Breast epithelium (tissue), 4 donors: ENCODE measurements at regions not wholly inside any gene's neighbourhood (a gene's known extent, or its start where the extent isn't known, plus 50 kb on each side); places are given as distances from the start of the nearest gene placed in this dataset.
"Not testable (repeated sequence)": the region's sequence is repeated elsewhere in the genome, so short reads cannot be mapped to it uniquely, and the experiment has no call there.

ENCODE experiments used
- DNase-seq, 2 donors: peaks; one replicate each; pipeline ENCODE4 v3.0.0-alpha.2; 2019; ENCODE audit warnings: low spot score in 2 of 2
- H3K27ac ChIP-seq, 2 donors: fragments of 200-600 bp; sonication (generic) in 1 of 2; one replicate each; pipeline ENCODE4 v1.5.1; 2016 to 2019; ENCODE audit warnings: mild to moderate bottlenecking in 1 of 2
- H3K27me3 ChIP-seq, 2 donors: fragments of 200-600 bp; sonication (generic) in 1 of 2; one replicate each; pipeline versions ENCODE4 v1.5.1 to v1.6.0; 2017 to 2019; ENCODE audit warnings: control low read depth in 1 of 2, mild to moderate bottlenecking in 1 of 2
- H3K36me3 ChIP-seq: fragments of 200-600 bp; one replicate; pipeline ENCODE4 v1.5.1; 2019
- H3K4me1 ChIP-seq, 2 donors: fragments of 200-600 bp; sonication (generic); one replicate each; pipeline ENCODE4 v1.5.1; 2016 to 2019; ENCODE audit warnings: control low read depth in 1 of 2
- H3K4me3 ChIP-seq, 3 donors: fragments of 200-600 bp; sonication (generic); 1 replicate in 2 of 3; 2 replicates in 1 of 3; pipeline ENCODE4 v1.5.1; 2016 to 2019; ENCODE audit warnings: mild to moderate bottlenecking in 3 of 3, moderate library complexity in 2 of 3
- H3K9me3 ChIP-seq, 2 donors: fragments of 200-600 bp; sonication (generic) in 1 of 2; one replicate each; pipeline ENCODE4 v1.5.1; 2016 to 2019; ENCODE audit warnings: control low read depth in 1 of 2
- POLR2A ChIP-seq: fragments of 450-650 bp; IDR thresholded peaks from one replicate; pipeline ENCODE4 v1.6.1; 2016; ENCODE audit warnings: antibody characterized with exemption, mild to moderate bottlenecking, moderate library complexity
- POLR2AphosphoS5 ChIP-seq, 3 donors: sonication (generic); formaldehyde crosslinking; IDR thresholded peaks; one replicate each; pipeline ENCODE4 v1.6.1; 2017; ENCODE audit warnings: antibody characterized with exemption in 3 of 3
- intact Hi-C: fragments of 100-400 bp; cut with DNase I; formaldehyde crosslinking; loops from one replicate; pipeline ENCODE4 v1.15.1; 2023; ENCODE audit warnings: low total_unique reads
- TF ChIP-seq, protein P1 (sequence below), 3 donors: fragments of 450-650 bp; IDR thresholded peaks; one replicate each; pipeline ENCODE4 v1.5.1; 2016 to 2017; ENCODE audit warnings: antibody characterized with exemption in 3 of 3, mild to moderate bottlenecking in 3 of 3, moderate library complexity in 3 of 3

DNA sequence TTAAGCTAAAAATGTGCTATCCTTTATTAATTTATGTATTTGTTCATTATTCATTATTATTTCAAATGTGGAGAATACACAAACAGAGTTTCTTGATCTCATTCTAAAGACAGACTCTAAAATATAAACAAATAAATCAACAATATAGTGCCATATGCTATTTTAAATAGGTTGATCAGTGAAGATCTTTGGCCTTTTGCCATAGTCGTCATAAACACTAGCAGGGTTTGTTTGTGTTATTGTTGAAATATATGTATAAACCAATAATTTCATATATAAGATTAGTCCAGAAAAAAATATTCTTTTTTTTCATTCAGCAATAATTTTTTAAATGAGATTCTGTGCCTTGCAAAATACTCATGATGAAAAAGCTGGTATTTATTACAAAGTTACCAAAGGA, 62.1 kb upstream of the KYNU start:
- no peak for DNase-seq
- no peak overlapping the region for H3K4me3 ChIP-seq
- TF ChIP-seq, protein P1, sequence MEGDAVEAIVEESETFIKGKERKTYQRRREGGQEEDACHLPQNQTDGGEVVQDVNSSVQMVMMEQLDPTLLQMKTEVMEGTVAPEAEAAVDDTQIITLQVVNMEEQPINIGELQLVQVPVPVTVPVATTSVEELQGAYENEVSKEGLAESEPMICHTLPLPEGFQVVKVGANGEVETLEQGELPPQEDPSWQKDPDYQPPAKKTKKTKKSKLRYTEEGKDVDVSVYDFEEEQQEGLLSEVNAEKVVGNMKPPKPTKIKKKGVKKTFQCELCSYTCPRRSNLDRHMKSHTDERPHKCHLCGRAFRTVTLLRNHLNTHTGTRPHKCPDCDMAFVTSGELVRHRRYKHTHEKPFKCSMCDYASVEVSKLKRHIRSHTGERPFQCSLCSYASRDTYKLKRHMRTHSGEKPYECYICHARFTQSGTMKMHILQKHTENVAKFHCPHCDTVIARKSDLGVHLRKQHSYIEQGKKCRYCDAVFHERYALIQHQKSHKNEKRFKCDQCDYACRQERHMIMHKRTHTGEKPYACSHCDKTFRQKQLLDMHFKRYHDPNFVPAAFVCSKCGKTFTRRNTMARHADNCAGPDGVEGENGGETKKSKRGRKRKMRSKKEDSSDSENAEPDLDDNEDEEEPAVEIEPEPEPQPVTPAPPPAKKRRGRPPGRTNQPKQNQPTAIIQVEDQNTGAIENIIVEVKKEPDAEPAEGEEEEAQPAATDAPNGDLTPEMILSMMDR (IDR thresholded peaks at IDR 0.05) = no peak
- TF ChIP-seq POLR2A = no peak
- TF ChIP-seq POLR2AphosphoS5 (IDR thresholded peaks at IDR 0.05) = no peak
- intact Hi-C loops = loop anchor here (5.0 kb wide), 1 partner anchor 103 kb away; no protein-coding TSS in a partner anchor
- H3K9me3 ChIP-seq = no peaks in the 10 kb centered on the region
- no peak overlapping the region for H3K27ac ChIP-seq
- H3K4me1 ChIP-seq = no peaks in the 10 kb centered on the region
- H3K36me3 ChIP-seq = no peaks in the 10 kb centered on the region
- H3K27me3 ChIP-seq = no peaks in the 10 kb centered on the region

DNA sequence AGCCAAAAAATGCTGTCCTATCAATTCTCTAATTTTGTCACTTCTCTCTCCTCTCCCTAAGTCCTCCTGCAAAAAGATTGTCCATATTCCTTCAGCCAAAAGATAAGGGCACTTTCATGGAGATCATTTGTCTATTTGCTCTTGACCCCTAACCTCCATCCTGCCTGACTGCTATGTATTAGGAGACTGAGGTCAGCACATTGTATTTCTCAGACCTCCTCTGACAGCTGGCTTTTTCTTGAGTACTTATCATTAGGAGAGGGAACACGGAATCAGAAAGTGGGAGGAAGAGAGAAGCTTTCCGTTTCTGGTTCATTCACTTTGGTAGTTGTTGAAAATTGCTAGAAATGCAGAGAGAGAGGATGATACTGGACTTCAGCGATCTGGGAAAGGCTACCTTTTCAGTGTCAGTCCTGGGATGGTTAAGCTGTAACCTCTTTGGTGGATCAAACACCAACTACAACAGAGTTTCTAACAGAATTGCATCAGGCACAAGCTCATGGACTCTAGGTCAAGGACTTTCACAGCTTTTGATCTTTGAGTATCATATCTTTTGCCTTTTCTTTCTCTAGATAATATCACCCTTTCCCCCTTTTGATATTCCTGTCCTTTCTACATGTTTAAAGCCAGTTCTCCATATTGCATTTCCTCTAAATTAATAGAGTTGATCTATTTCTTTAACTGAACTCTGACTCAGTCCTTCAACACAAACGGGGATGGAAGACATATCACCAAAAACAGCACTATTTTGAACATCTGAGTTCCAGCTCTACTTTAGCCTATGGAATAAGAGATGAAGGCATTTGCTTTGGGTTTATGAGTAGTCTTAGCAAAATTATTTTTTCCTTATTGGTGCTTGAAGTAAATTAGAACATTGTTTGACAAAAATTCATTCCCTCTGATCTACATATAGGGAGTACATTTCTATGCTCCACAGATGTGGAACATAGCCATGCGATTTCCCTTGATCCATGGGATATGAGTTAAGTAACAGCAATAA, 63.3 kb upstream of the KYNU start:
- H3K9me3 ChIP-seq = no peaks in the 10 kb centered on the region
- intact Hi-C loops = no loop called here
- no peak overlapping the region for H3K27ac ChIP-seq
- H3K36me3 ChIP-seq = no peaks in the 10 kb centered on the region
- no peak for DNase-seq
- no peak overlapping the region for H3K4me3 ChIP-seq
- TF ChIP-seq, protein P1 (IDR thresholded peaks at IDR 0.05) = no peak
- TF ChIP-seq POLR2AphosphoS5 (IDR thresholded peaks at IDR 0.05) (no peak), POLR2A (no peak)
- no peaks in the 10 kb centered on the region for H3K4me1 ChIP-seq
- H3K27me3 ChIP-seq = no peaks in the 10 kb centered on the region

DNA sequence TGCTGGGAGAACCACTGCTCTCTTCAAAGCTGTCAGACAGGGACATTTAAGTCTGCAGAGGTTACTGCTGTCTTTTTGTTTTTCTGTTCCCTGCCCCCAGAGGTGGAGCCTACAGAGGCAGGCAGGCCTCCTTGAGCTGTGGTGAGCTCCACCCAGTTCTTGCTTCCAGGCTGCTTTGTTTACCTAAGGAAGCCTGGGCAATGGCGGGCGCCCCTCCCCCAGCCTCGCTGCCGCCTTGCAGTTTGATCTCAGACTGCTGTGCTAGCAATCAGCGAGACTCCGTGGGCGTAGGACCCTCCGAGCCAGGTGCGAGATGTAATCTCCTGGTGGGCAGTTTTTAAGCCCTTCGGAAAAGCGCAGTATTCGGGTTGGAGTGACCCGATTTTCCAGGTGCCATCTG, 65.8 kb upstream of the KYNU start:
- H3K9me3 ChIP-seq, H3K4me1 ChIP-seq, H3K36me3 ChIP-seq, DNase-seq, H3K27me3 ChIP-seq, H3K4me3 ChIP-seq, H3K27ac ChIP-seq, intact Hi-C loops: not testable (repeated sequence)

DNA sequence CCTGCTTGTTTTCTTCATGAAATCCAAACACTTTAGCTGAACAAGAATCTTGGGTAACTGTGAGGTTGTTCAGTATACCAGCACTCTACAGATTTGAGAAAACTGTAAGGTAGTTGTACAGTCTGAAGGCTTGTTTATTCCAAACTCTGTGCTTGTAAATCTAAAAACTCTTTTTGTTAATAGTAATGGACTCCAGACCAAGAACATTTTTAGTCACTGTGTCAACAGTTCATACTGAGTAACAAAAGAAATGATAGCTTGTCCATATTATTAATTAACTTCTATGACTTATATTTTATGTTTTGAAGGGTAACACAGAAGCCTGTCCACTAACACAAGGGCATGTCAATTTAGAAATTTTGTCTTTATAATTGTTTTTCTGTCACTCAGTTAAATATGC, 72.2 kb upstream of the KYNU start:
- Histone ChIP-seq H3K27ac (no peak overlapping the region), H3K9me3 (no peaks in the 10 kb centered on the region), H3K36me3 (no peaks in the 10 kb centered on the region), H3K4me1 (no peaks in the 10 kb centered on the region), H3K4me3 (no peak overlapping the region), H3K27me3 (no peaks in the 10 kb centered on the region)
- DNase-seq = no peak
- TF ChIP-seq, protein P1 (IDR thresholded peaks at IDR 0.05) = no peak
- TF ChIP-seq POLR2A (no peak), POLR2AphosphoS5 (IDR thresholded peaks at IDR 0.05) (no peak)
- intact Hi-C loops = no loop called here

DNA sequence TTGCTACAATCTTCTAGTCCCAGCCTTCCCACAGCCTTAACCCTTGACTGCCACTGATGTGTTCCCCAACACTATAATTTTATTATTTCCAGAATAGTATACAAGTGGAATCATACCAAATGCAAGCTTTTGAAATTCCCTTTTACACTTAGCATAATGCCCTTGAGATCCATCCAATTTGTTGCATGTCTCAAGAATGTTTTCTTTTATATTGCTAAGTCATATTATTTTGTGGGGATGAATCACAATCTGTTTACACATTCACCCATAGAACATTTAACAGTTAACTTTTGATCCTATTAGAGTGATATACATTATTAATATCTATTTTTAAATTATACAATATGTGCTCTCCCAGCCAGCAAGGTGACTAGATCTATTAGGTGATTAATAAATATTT, 74.3 kb upstream of the KYNU start:
- intact Hi-C loops = no loop called here
- no peak overlapping the region for H3K27ac ChIP-seq
- H3K4me1 ChIP-seq = no peaks in the 10 kb centered on the region
- no peaks in the 10 kb centered on the region for H3K36me3 ChIP-seq
- TF ChIP-seq, protein P1 (IDR thresholded peaks at IDR 0.05) = no peak
- no peak for TF ChIP-seq POLR2A
- TF ChIP-seq POLR2AphosphoS5 (IDR thresholded peaks at IDR 0.05) = no peak
- no peak for DNase-seq
- no peaks in the 10 kb centered on the region for H3K9me3 ChIP-seq
- no peaks in the 10 kb centered on the region for H3K27me3 ChIP-seq
- no peak overlapping the region for H3K4me3 ChIP-seq
